Heart right ventricle (tissue), 16 donors: ENCODE measurements at regions not wholly inside any gene's neighbourhood (a gene's known extent, or its start where the extent isn't known, plus 50 kb on each side); places are given as distances from the start of the nearest gene placed in this dataset.

ENCODE experiments used
- ATAC-seq, 8 donors: fragments of 200-7000 bp; cut with Tn5 transposase; one replicate each; pipeline ENCODE4 v1.9.1; 2020; ENCODE audit warnings: mild to moderate bottlenecking in 8 of 8, moderate library complexity in 8 of 8, moderate number of reproducible peaks in 1 of 8
- DNase-seq, 2 donors: peaks; one replicate each; pipeline ENCODE4 v3.0.0-alpha.2; 2020
- H3K27ac ChIP-seq, 10 donors: fragments of 200-600 bp; sonication (generic) in 2 of 10; one replicate each; pipeline versions ENCODE4 v1.5.0 to v1.8.0; 2020 to 2022; ENCODE audit warnings: mild to moderate bottlenecking in 3 of 10
- H3K27me3 ChIP-seq, 7 donors: fragments of 200-600 bp; one replicate each; pipeline ENCODE4 v1.8.0; 2021 to 2022; ENCODE audit warnings: mild to moderate bottlenecking in 2 of 7
- H3K36me3 ChIP-seq, 9 donors: fragments of 200-600 bp; sonication (generic) in 1 of 9; one replicate each; pipeline versions ENCODE4 v1.5.0 to v1.8.0; 2020 to 2022; ENCODE audit warnings: mild to moderate bottlenecking in 2 of 9
- H3K4me1 ChIP-seq, 9 donors: fragments of 200-600 bp; sonication (generic) in 1 of 9; one replicate each; pipeline versions ENCODE4 v1.5.0 to v1.8.0; 2020 to 2022; ENCODE audit warnings: mild to moderate bottlenecking in 4 of 9
- H3K4me3 ChIP-seq, 10 donors: fragments of 200-600 bp; sonication (generic) in 2 of 10; one replicate each; pipeline versions ENCODE4 v1.5.0 to v1.8.0; 2020 to 2022; ENCODE audit warnings: mild to moderate bottlenecking in 7 of 10, moderate library complexity in 2 of 10
- H3K9me3 ChIP-seq, 11 donors: fragments of 200-600 bp in 10 of 11; sonication (generic) in 2 of 11; one replicate each; pipeline versions ENCODE4 v1.5.0 to v1.8.0; 2013 to 2022; ENCODE audit warnings: mild to moderate bottlenecking in 2 of 11, control low read depth in 1 of 11, moderate library complexity in 1 of 11
- CTCF ChIP-seq, 9 donors: fragments of 200-600 bp; sonication (generic) in 2 of 9; IDR thresholded peaks; one replicate each; pipeline versions ENCODE4 v1.5.0 to v1.8.0; 2021 to 2022; ENCODE audit warnings: antibody characterized with exemption in 9 of 9, mild to moderate bottlenecking in 5 of 9, moderate library complexity in 1 of 9
- whole genome bisulfite sequencing, 2 donors: extraction: QIAGEN DNeasy Blood & Tissue Kit; methylation state at CpG; one replicate each; pipeline ENCODE4 v1.1.7; 2013; ENCODE audit warnings: inconsistent platforms in 1 of 2; 5-methylcytosine and 5-hydroxymethylcytosine counted together
- intact Hi-C, 10 donors: fragments of 100-400 bp; cut with DNase I; formaldehyde crosslinking; loops; one replicate each; pipeline versions ENCODE4 v1.11.1 to v1.14.2; 2022
- donor health status: Arrhythmogenic right ventricular cardiomyopathy.
- donor health status: ischemic (EF 13 %, LVEDD 7.1; RV severe dilation, severe dysfunction).
- donor health status: healthy with polysubstance abuse.
- donor health status: DM: no; HTN: yes; CAD: no.
- donor health status: DM: no; HTN: no; CAD: no.
- donor health status: ischemic (EF 25% LVEDD 6.9; RV normal size, moderate dysfunction).
- donor health status: ischemic (EF 25% LVEDD 5.7; RV mildly dilated, moderate dysfunction).
- donor health status: healthy.
- donor health status: DM: yes; HTN: yes; CAD: no.
- donor health status: Ischemic cardiomyopathy.
- donor health status: ischemic (EF 35%, LVEDD 5.7; RV mildly dilated, moderate dysfunction).
- donor health status: nonischemic (EF 11% LVEDD 7.7; RV severe dilation, severe dysfunction).
- donor health status: DM: yes; HTN: yes; CAD: no.
- donor health status: PGD.
- donor health status: ischemic (EF 29% LVEDD 5.4; RV normal size, mild dysfunction).
- donor health status: nonischemic (EF 23%, LVEDD 6.1; RV moderate dilation, normal function).

- DNase-seq: no peak
- peaks cover 0 to 29% (median 15%) of the 10 kb centered on the region in 11 donors for H3K9me3 ChIP-seq
- no peak overlapping the region for H3K4me3 ChIP-seq
- H3K27me3 ChIP-seq: no peaks in the 10 kb centered on the region
- no peak for TF ChIP-seq CTCF (IDR thresholded peaks at IDR 0.05)
- WGBS, 2 donors: 77 to 86% methylated on average over 6 of the region's 6 CpGs
- no peak for ATAC-seq
- no peaks in the 10 kb centered on the region for H3K36me3 ChIP-seq
- H3K4me1 ChIP-seq: no peaks in the 10 kb centered on the region
- intact Hi-C loops: no loop called here
- H3K27ac ChIP-seq: no peak overlapping the region
Measured at GRCh38 chr5:9971301-9971700, 278.4 kb downstream of the ATPSCKMT start.

- Histone ChIP-seq H3K4me3 (no peak overlapping the region), H3K36me3 (no peaks in the 10 kb centered on the region), H3K9me3 (peaks cover 0 to 6% (median 0%) of the 10 kb centered on the region in 11 donors), H3K27me3 (no peaks in the 10 kb centered on the region), H3K4me1 (no peaks in the 10 kb centered on the region), H3K27ac (no peak overlapping the region)
- WGBS, 2 donors: 71 to 72% methylated on average over 5 of the region's 5 CpGs
- DNase-seq (no peak), ATAC-seq (no peak)
- no peak for TF ChIP-seq CTCF (IDR thresholded peaks at IDR 0.05)
- intact Hi-C loops: no loop called here
Measured at GRCh38 chr5:9958914-9959313, 290.8 kb downstream of the ATPSCKMT start.

DNA sequence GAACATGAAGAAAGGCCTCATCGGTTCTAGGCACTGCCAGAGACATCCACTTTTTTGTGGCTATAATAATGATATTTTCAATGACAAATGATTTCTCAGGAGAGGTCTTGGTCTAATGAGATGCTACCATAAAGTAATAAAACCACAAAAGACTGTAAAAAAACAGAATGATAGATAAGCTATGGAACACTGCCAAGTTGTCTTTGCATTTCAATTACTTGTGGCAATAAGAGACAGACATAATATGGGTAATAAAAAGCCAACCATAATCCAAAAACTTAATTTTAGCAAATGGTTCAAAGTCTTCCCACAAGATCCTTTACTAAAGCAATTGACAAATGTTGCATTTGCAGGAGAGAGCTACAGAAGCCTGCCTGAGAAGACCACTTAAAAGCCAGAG is 292.5 kb downstream of the ATPSCKMT start:
- H3K27me3 ChIP-seq: no peaks in the 10 kb centered on the region
- H3K4me3 ChIP-seq: no peak overlapping the region
- DNase-seq: no peak
- intact Hi-C loops: no loop called here
- no peaks in the 10 kb centered on the region for H3K36me3 ChIP-seq
- H3K27ac ChIP-seq: no peak overlapping the region
- 67 to 85% methylated on average over 1 of the region's 1 CpG for WGBS, 2 donors
- H3K4me1 ChIP-seq: no peaks in the 10 kb centered on the region
- no peak for TF ChIP-seq CTCF (IDR thresholded peaks at IDR 0.05)
- peaks cover 0 to 6% (median 0%) of the 10 kb centered on the region in 11 donors for H3K9me3 ChIP-seq
- ATAC-seq: no peak

- Histone ChIP-seq H3K4me3 (no peak overlapping the region), H3K4me1 (no peaks in the 10 kb centered on the region), H3K27me3 (no peaks in the 10 kb centered on the region), H3K36me3 (no peaks in the 10 kb centered on the region), H3K9me3 (peaks cover 0 to 6% (median 0%) of the 10 kb centered on the region in 11 donors), H3K27ac (no peak overlapping the region)
- intact Hi-C loops: no loop called here
- no peak for TF ChIP-seq CTCF (IDR thresholded peaks at IDR 0.05)
- ATAC-seq: no peak
- no peak for DNase-seq
Measured at GRCh38 chr5:9956725-9957124, 293.0 kb downstream of the ATPSCKMT start.

DNA sequence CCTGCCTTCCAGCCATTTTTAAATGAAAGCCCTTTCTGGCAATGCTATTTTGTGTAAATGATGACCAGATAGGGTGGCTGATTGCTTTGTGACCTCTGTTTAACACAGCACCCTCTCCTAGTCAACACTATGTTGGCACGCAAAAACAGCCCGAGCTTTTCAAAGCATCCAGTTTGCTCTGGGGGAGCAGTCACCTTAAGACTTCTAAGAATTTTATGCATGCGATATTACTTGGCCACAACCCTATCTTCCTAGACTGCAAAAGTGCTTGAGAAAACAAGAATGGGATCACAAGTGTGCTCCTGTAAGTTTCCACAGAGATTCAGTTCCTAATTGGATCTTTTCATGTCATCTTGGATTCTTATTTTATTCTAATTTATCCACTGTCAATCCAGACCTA is 294.1 kb downstream of the ATPSCKMT start:
- Histone ChIP-seq H3K4me1 (no peaks in the 10 kb centered on the region), H3K27me3 (no peaks in the 10 kb centered on the region), H3K36me3 (no peaks in the 10 kb centered on the region), H3K27ac (no peak overlapping the region), H3K4me3 (no peak overlapping the region), H3K9me3 (peaks cover 0 to 6% (median 0%) of the 10 kb centered on the region in 11 donors)
- DNase-seq (no peak), ATAC-seq (no peak)
- intact Hi-C loops: no loop called here
- WGBS, 2 donors: 85 to 92% methylated on average over 3 of the region's 3 CpGs
- TF ChIP-seq CTCF (IDR thresholded peaks at IDR 0.05): no peak
